ENCODE measurements at regions not wholly inside any gene's neighbourhood (a gene's known extent, or its start where the extent isn't known, plus 50 kb on each side); places are given as distances from the start of the nearest gene placed in this dataset.
"Not testable (repeated sequence)": the region's sequence is repeated elsewhere in the genome, so short reads cannot be mapped to it uniquely, and the experiment has no call there.

DNA sequence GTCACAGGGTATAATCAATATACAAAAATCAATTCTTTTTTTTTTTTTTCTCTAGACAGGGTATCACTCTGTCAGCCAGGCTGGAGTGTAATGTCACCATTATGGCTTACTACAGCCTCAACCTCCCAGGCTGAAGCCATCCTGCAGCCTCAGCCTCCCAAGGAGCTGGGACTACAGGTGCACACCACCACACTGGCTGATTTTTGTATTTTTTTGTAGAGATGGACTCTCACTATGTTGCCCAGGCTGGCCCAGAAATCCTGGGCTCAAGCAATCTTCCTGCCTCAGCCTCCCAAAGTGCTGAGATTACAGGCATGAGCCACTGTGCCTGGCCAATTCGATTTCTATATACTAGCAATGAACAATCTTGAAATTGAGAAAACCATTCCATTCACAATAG, 263.2 kb downstream of the GOLGA6L6 start:
- ATAC-seq; BruUV-seq (replicated peaks); POLR2A ChIA-PET; intact Hi-C loops (cut with micrococcal nuclease; ENCODE audit: unreplicated experiment); in situ Hi-C loops (cut with HindIII; ENCODE audit: low pct_unique_long_range_greater_than_20kb, low sequenced_read_pairs); H3K36me3 ChIP-seq (ENCODE audit: control insufficient read depth, insufficient read depth, low read length); H3K4me3 ChIP-seq (ENCODE audit: low read depth in 2 of 2, low read length in 2 of 2); DNase-seq (ENCODE audit: low read depth, low spot score); H3K27me3 ChIP-seq (ENCODE audit: control insufficient read depth, insufficient read depth, low read length); H3K27ac ChIP-seq (ENCODE audit: low read length); CTCF ChIA-PET; H3K4me1 ChIP-seq (ENCODE audit: control insufficient read depth, insufficient read depth, low read length); H3K9me3 ChIP-seq (ENCODE audit: control insufficient read depth, insufficient read depth, low read depth, low read length): not testable (repeated sequence)

- H3K27me3 ChIP-seq (ENCODE audit: control insufficient read depth, insufficient read depth, low read length); in situ Hi-C loops (cut with HindIII; ENCODE audit: low pct_unique_long_range_greater_than_20kb, low sequenced_read_pairs); intact Hi-C loops (cut with micrococcal nuclease; ENCODE audit: unreplicated experiment); DNase-seq (ENCODE audit: low read depth, low spot score); H3K27ac ChIP-seq (ENCODE audit: low read length); H3K36me3 ChIP-seq (ENCODE audit: control insufficient read depth, insufficient read depth, low read length); ATAC-seq; H3K9me3 ChIP-seq (ENCODE audit: control insufficient read depth, insufficient read depth, low read depth, low read length); H3K4me3 ChIP-seq (ENCODE audit: low read depth in 2 of 2, low read length in 2 of 2); H3K4me1 ChIP-seq (ENCODE audit: control insufficient read depth, insufficient read depth, low read length); CTCF ChIA-PET; POLR2A ChIA-PET; BruUV-seq (replicated peaks): not testable (repeated sequence)
Observed at GRCh38 chr15:20277451-20277850, 264.1 kb downstream of the GOLGA6L6 start.

DNA sequence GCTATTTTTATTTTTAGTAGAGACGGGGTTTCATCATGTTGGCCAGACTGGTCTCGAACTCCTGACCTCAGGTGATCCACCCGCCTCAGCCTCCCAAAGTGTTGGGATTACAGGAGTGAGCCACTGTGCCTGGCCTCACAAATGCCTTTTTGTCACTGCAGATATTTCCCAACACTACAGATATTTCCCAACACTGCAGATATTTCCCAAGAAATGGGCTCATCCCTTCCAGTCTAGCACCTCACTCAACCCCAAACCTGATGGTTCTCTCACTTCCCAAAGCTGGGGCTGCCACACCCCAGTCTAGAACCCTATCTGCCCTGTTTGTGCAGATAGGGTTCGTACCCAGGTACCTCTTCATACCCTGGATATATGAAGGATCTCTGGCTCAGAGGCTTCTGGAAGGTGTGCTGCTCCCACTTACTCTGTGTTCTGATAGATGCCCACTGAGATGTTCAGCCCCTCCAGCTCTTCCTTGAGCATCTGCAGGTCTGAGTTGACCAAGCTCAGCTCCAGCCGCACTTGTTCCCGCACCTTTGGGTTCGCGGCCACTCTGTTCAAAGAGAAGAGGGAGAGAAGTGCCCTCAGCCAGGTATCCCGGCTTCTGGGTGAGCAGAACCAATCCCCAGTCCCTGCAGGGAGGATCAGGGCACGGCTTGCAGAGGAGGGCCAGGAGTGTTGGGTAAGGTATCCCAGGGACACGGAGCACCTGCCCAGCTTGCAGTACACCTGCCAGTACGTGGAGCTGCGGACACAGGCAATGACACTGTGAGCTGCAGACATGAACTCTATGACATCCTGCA, 265.1 kb downstream of the GOLGA6L6 start:
- BruUV-seq (replicated peaks); POLR2A ChIA-PET; H3K4me3 ChIP-seq (ENCODE audit: low read depth in 2 of 2, low read length in 2 of 2); H3K27ac ChIP-seq (ENCODE audit: low read length); CTCF ChIA-PET; DNase-seq (ENCODE audit: low read depth, low spot score); ATAC-seq; in situ Hi-C loops (cut with HindIII; ENCODE audit: low pct_unique_long_range_greater_than_20kb, low sequenced_read_pairs); intact Hi-C loops (cut with micrococcal nuclease; ENCODE audit: unreplicated experiment); H3K9me3 ChIP-seq (ENCODE audit: control insufficient read depth, insufficient read depth, low read depth, low read length); H3K27me3 ChIP-seq (ENCODE audit: control insufficient read depth, insufficient read depth, low read length); H3K4me1 ChIP-seq (ENCODE audit: control insufficient read depth, insufficient read depth, low read length); H3K36me3 ChIP-seq (ENCODE audit: control insufficient read depth, insufficient read depth, low read length): not testable (repeated sequence)

- in situ Hi-C loops (cut with HindIII; ENCODE audit: low pct_unique_long_range_greater_than_20kb, low sequenced_read_pairs); CTCF ChIA-PET; H3K4me1 ChIP-seq (ENCODE audit: control insufficient read depth, insufficient read depth, low read length); H3K36me3 ChIP-seq (ENCODE audit: control insufficient read depth, insufficient read depth, low read length); H3K4me3 ChIP-seq (ENCODE audit: low read depth in 2 of 2, low read length in 2 of 2); BruUV-seq (replicated peaks); H3K27ac ChIP-seq (ENCODE audit: low read length); H3K9me3 ChIP-seq (ENCODE audit: control insufficient read depth, insufficient read depth, low read depth, low read length); ATAC-seq; H3K27me3 ChIP-seq (ENCODE audit: control insufficient read depth, insufficient read depth, low read length); DNase-seq (ENCODE audit: low read depth, low spot score); POLR2A ChIA-PET; intact Hi-C loops (cut with micrococcal nuclease; ENCODE audit: unreplicated experiment): not testable (repeated sequence)
Observed at GRCh38 chr15:20275373-20275967, 266.1 kb downstream of the GOLGA6L6 start.

GRCh38 chr15:20272422-20273184, 269.0 kb downstream of the GOLGA6L6 start:
- ATAC-seq (no peak), DNase-seq (ENCODE audit: low read depth, low spot score) (no peak)
- Histone ChIP-seq H3K27ac (ENCODE audit: low read length) (no peak overlapping the region), H3K4me1 (ENCODE audit: control insufficient read depth, insufficient read depth, low read length) (no peaks in the 10 kb centered on the region), H3K9me3 (ENCODE audit: control insufficient read depth, insufficient read depth, low read depth, low read length) (no peaks in the 10 kb centered on the region), H3K4me3 (ENCODE audit: low read depth in 2 of 2, low read length in 2 of 2) (no peak overlapping the region), H3K27me3 (ENCODE audit: control insufficient read depth, insufficient read depth, low read length) (no peaks in the 10 kb centered on the region), H3K36me3 (ENCODE audit: control insufficient read depth, insufficient read depth, low read length) (no peaks in the 10 kb centered on the region)
- in situ Hi-C loops (cut with HindIII; ENCODE audit: low pct_unique_long_range_greater_than_20kb, low sequenced_read_pairs) (no loop called here), intact Hi-C loops (cut with micrococcal nuclease; ENCODE audit: unreplicated experiment) (no loop called here)
- POLR2A ChIA-PET = no interaction called here
- no peak for TF ChIP-seq SIN3A (IDR thresholded peaks at IDR 0.05; ENCODE audit: borderline replicate concordance, insufficient read depth, low read depth, low read length)
- no peak for TF ChIP-seq REST (IDR thresholded peaks at IDR 0.05; ENCODE audit: insufficient read depth in 1 of 2, low read depth in 2 of 2, low read length in 1 of 2)
- no peak for TF ChIP-seq POLR2AphosphoS5 (IDR thresholded peaks at IDR 0.05; ENCODE audit: low read depth, low read length)
- no peak for TF ChIP-seq CTCF (IDR thresholded peaks at IDR 0.05)
- TF ChIP-seq TCF7L2 (IDR thresholded peaks at IDR 0.05; ENCODE audit: low read depth, low read length) = no peak
- CTCF ChIA-PET = interaction anchor here (0.6 kb wide), 1 partner anchor 29 kb away, joined by 8 read pairs; no protein-coding TSS in a partner anchor
- BruUV-seq (replicated peaks) = no TSS peak

All from Panc1 (cell line).